HG02981 (cell line): ENCODE measurements at regions not wholly inside any gene's neighbourhood (a gene's known extent, or its start where the extent isn't known, plus 50 kb on each side); places are given as distances from the start of the nearest gene placed in this dataset.

Experiments
- ATAC-seq: cut with Tn5 transposase; IDR thresholded peaks from one replicate; pipeline ENCODE4 v1.9.1; 2021; ENCODE audit warnings: mild to moderate bottlenecking, moderate library complexity; ENCODE audit not compliant: unreplicated experiment

DNA sequence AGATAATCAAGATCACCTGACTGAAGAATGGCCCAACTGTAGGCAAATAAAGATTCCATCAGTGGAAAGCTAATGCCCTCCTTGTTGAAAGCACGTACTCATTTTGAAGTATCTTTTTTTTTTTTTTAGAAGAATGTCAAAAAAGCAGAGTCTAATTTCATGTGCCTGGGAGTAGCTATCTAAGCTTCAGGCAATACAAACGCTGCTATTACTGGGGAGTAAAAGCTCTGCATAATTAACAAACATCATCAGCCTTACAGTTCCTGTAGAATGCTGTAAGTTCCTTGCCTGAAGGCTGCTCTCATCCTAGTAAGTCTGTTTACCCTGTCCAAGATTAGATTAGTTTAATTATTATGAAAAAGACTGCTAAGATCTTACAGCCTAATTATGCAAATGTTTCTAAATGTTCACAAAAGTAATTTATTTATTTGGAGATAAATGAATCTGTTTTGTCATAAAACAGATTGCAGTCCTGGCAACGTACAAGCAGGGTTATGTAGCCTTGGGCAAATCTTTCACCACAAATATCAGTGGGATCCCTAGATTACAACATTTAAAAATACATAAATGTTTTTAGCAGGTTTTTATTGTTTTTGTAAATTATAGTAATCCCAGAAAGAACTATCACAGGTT lies 451.3 kb upstream of the AGTR1 start:
- no peak for ATAC-seq

DNA sequence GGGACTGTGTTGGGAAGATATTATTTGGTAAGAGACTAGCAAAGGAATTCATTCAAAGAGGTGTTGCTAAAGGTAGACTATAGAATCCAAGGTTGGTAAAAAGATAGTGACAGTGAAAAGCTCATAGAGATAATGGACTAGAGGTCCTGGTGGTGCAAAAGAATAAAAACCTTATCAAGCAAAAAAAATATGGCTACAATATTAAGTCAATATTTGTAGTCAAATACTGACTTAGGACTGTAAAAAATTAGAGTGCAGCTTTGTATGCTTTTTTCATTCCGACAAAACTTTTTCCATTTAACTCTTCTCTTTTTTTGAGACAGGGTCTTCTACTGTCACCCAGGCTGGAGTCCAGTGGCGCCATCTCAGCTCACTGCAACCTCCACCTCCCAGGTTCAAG lies 444.0 kb upstream of the AGTR1 start:
- no peak for ATAC-seq

DNA sequence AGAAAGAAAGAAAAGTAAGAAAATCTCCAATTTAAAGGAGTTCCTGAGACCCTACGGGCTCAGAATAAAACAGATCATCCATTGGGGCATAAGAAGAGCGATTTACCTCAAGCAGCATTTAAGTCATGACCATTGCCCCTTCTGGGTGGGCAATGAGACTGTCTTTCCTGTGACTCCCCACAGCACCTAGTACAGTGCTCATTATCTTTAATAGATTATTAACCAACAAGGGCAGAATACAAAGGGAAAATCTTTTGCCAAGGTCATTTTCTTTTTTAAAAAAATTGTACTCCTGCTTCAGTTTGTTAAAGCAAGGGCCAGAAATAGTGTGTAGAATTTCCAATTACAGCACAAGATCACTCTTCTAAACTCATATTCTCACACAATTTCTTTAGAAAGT lies 443.3 kb upstream of the AGTR1 start:
- ATAC-seq = no peak

DNA sequence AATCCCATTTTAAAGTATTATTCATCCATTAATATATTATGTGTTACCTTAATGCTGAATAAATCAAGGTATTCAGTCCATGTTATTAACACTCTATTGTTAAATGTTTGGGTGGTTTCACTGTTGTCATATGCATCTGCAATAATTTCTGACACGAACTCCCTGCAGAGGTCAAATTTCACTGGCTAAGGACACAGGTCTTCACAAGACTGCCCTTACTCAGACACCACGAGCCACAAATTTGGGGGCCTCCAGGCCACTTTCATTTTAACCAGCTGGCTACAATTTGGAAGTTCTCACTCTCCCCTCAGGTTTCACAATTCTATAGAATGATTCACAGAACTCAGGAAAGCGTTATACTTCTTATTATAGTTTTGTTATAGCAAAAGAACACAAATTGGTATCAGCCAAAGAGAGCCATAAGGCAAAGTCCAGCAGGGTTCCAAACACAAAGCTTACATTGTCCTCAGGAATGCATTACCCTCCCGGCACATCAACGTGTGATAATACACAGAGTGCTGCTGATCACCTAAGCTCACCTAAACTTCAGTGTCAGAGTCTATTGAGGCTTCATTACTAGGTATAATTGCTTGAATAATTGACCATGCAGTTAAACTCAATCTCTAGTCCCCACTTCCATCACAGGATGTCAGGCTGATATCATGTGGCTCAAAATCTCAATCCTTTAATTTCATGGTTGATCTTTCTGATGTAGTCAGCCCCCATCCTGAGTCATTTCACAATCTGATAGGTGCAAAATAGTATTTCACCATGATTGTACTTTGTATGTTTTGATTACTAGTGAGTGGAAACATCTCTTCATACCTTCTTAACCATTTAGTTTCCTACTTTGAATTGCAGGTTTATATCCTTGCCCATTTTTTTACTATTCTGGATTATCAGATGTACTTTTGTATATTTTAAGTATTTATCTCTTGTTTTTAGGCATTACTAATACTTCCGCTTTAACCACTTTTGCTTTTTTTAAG lies 441.4 kb upstream of the AGTR1 start:
- no peak for ATAC-seq

DNA sequence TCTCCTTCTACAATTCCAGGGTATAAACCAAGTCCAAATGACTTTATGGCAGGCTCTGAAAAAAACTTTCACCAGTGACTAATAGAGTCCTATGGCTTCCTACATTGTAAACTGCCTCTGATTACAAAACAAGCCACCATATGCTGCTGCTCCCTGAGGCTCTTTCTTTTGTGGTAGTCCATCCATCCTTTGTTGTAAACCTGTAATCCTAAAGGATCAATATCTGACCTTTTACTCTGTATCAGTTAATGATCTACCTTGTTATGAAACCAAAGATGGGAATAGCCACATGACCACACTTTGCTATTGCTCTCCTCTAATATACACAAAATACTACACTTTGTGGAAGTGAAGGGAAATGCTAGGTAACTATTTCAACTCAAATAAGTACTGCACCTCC lies 434.7 kb upstream of the AGTR1 start:
- no peak for ATAC-seq

DNA sequence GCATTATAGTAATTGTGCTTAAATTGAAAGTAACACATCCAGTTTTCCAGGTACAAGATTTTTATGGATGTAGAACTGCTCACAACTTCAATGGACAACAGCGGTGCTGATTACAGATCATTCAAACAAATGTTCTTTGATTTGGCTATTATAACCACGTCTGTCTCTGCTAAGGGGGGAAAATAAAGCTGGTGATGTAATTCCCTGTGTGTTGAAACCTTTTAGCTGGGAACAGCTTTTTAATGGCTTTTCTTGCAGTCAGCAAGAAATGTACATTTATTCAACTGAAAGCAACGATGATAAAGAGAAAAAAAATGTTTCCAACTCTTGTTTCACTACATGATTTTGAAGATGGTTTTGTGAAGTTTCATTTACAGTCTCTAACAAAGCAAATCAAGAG lies 431.9 kb upstream of the AGTR1 start:
- no peak for ATAC-seq

DNA sequence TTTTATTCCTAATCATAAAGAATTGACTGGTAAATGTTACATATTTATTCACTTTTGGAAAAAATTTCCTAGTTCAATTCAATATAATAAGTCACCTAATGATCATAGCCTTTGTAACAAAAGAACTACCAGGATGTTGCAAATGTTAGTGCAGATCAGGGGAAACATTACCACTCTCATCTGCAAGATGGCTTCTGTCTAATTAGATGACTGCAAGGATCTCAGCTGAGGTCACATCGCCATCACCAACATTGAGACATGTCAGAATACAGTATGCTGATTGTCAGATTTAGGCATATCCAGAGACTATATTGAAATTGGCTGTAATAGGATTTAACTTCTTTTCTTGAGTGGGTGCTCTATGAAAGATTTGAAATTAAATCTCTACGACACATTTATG lies 431.4 kb upstream of the AGTR1 start:
- no peak for ATAC-seq

DNA sequence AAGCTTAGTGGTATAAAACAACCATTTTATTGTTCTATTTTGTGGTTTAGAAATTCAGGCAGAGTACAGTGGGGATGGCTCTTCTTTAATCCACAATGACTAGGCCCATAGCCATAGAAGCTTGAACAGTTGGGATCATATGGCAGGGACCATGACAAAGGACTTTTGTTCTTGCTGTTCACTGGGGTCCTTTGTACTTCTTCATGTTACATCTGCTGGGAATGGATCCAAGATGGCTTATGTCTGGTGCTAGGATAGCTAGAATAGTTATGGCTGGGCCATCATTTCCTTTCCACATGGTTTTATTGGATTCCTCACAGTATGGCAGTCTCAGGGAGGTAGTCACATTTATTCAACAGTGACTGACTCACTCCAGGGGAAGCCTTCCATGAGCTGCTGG lies 427.9 kb upstream of the AGTR1 start:
- no peak for ATAC-seq

DNA sequence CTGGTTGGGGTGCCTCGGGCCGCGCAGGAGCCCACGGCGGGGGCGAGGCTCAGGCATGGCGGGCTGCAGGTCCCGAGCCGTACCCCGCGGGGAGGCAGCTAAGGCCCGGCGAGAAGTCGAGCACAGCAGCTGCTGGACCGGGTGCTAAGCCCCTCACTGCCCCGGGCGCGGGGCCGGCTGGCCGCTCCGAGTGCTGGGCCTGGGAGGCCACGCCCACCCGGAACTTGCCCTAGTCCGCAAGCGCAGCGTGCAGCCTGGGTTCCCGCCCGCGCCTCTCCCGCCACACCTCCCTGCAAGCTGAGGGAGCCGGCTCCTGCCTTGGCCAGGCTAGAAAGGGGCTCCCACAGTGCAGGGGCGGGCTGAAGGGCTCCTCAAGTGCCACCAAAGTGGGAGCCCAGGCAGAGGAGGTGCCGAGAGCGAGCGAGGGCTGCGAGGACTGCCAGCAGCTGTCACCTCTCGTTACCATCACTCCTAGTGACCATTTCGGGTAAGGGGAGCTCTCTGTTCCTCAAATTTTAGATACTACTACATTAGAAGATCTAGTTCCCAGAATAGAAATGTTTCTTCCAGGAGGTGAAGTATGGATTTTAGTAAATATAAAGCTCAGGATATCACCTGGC lies 417.0 kb upstream of the AGTR1 start:
- no peak for ATAC-seq

DNA sequence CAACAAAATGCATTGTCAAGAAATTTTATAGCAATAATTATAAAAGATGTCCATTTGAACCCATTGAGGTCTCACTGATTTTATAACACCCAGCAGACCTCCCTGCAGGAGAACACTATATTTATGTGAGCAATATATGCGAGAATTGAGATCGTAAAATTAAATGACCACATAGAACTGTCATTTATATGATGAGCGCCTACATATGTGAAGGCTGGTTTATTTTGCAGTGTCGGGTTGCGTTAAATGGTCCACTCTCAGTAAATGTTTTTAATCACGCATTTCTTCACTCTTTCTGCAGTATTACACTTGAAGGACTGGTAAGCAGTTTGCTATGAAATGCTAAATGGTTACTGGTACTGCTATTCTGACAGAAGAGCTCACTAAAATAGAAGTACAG lies 408.5 kb upstream of the AGTR1 start:
- no peak for ATAC-seq

DNA sequence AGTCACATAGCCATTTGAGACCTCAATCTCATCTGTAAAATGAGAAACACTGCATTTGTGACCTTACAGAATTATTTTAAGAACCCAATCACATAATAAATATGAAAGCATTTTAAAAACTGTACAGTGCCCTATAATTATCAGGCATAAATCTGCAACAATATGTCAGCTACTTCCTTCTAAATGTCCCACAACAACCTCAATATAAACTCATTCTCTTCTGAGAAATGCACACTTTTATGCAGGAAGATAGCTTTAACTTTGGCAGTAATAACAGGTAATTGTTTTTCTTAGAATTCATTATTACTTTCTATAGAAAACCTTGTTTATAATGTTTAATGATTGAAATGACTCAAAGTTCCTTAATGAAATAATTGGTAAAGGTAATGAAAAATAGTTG lies 400.7 kb upstream of the AGTR1 start:
- no peak for ATAC-seq

DNA sequence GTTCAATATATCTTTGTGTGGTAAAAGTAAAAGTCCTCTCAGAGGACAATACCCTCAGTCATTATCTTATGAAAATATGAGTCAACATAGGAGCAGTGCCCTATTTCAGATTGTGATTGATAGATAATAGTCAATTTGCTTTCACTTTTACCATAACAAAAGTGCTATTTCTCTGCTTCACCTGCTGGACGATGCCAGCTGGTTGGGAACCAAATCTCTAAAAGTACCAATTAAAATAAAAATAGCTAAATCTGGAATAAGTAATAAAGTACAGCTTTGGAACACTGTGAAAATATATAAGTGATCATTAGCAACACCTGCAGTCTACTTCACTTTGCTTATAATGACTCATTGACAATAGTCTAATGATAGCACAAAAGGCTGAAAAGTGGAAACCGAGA lies 390.3 kb upstream of the AGTR1 start:
- peak; percentile 78 for ATAC-seq

DNA sequence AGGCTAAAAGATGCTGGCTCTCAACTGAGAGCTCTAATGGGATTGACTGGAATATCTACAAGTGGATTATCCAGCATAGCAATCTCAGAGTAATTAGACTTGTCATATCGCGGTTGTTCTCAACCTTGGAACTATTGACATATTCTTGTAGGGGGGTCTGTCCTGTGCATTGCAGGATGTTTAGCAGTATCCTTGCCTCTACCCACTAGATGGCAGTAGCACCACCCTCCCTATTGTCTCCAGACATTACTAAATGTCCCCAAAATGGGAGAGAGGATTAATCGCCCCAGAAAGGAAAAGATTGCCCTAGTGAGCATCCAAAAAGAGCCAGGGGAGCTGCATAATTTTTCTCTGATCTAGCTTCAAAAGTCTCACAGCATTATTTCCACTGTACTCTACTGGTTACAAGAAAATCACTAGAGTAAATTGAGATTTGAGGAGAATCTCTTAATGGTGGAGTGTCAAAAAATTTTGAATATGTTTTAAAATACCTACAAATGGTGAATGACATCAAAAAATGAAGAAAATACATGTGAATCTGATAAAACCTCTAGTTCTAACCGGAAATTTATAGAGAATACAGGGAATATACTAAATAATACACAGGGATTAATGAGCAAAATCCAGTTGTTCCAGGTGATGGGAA lies 388.2 kb upstream of the AGTR1 start:
- ATAC-seq = peak; percentile 81

DNA sequence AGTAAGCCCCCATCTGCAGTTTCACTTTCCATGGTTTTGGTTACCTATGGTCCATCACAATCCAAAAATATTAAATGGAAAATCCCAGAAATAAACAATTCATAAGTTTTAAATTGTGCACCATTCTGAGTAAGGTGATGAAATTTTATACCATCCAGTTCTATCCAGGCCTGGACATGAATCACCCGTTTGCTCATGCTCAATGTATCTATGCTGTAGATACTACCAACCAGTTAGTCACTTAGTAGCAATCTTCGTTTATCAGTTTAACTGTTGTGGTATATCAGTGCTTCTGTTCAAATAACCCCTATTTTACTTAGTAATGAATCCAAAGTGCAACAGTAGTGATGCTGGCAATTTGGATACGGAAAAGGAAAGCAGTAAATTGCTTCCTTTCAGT lies 381.9 kb upstream of the AGTR1 start:
- ATAC-seq = no peak

DNA sequence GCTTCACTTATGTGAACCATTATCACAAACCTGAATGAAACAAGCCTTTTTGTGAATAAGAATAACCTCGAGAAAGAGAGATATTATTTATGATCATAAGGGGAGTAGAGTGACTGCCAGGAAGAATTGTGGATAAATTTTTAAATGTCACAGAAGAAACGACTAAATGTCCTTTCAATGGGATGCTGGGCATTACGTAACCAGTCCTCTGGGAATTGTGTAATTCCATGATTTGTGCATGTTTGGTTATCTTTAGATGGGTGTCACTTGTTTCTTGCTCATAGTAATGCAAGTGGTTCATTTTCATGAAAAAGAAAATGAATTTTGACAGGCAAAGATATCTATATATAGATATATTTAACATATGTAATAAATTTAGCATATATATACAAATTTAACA lies 379.5 kb upstream of the AGTR1 start:
- no peak for ATAC-seq

DNA sequence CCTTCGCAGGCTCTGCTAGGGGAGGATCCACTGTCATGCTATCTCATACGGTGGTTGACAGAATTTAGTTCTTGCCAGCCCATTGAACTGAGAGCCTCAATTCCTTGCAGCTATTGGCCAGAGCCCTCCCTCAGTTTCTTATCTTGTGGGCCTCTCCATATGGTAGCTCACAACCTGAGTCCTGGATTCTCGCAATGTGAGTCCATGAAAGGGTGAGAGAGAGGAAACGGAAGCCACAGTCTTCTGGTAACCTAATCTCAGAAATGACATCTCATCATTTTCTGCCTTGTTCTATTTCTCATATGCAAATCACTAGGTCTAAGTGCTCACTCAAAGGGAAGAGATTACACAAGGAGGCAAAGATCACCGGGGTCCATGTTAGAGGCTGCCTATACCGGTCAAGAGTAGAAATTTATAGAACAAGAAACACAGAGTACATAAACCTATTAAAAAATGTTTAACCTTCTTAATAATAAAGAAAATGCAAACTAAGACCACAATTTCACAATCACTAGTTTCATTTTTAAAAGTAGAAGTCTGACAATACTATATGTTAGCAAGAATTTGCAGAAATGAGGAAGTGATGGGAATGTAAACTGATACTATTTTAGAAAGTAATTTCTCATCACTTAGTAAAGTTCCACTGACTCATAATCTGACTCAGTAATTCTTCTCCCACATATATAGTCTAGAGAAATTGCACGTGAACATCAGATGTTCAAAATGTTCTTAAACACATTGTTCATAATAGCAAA lies 378.4 kb upstream of the AGTR1 start:
- ATAC-seq = peak; percentile 93

DNA sequence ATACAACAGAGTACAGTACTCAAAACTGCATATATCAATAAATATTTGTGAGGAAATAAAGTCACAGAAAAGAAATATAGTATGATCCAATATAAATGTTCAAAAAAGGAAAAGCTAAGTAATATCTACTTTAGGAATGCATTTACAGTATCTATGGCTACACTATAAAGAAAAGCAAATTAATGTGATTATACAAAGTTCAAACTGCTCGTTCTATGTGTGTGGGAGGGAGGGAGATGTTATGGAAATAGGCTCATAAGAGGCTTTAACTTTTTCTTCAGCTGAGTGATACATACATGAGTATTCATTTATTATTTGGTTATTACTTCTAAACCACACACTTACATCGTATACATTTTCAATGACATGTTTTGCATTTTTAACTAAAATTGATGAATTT lies 377.7 kb upstream of the AGTR1 start:
- no peak for ATAC-seq

DNA sequence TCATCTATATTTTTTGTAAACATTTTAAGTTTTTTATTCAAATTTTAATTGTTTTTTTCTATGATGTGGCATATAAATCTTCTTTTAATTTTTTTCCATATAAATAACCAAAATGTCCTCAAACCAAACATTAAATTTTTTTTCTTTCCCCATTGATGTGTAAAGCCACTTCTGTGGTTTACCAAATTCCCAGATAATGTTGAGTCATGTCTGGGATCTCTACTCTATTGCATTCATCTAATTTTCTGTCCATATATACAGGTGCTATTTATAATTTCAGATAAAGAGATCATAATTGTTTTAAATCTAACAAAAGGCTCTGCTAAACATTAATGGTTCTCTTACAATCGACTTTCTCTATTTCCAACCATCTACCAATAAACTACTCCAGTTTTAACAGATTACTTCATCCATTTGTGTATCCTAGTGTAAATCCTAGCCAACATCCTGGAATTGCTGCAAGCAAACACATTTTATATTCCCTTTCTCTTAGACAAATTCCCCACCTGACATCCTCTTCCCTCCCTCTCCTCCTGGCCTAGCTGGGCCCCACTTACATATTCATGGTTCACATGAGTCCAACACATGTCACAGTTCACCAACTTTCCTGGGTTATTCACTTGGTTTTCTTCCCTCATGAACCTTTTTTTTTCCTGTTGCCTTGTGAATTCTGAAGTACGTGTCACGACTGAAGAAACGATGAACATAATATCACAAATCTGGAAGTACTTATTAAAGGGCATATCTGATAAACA lies 368.0 kb upstream of the AGTR1 start:
- ATAC-seq = no peak

DNA sequence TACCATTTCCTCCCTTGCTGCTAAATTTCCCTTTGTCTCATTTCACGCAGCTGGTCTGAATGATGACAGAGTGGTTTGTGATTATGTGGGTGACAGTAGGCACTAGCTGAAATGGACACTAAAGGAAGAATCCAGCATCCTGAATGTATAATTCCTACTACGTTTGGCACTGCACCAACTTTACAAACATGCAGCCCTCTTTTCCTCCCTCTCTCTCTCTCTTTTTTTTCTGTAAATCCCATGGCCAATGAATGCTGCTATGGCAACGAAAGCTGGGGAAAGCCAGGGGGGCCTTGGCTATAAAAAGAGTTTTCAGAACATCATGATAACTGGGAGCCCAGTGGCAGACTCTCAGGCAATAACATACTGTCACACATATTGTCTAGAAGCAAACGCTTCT lies 367.2 kb upstream of the AGTR1 start:
- ATAC-seq = no peak
